DMS79 (cell line): ENCODE measurements at regions not wholly inside any gene's neighbourhood (a gene's known extent, or its start where the extent isn't known, plus 50 kb on each side); places are given as distances from the start of the nearest gene placed in this dataset.

ENCODE experiments used
- DNase-seq: peaks from one replicate; lab custom pipeline; 2025; lab: John Stamatoyannopoulos, UW

DNA sequence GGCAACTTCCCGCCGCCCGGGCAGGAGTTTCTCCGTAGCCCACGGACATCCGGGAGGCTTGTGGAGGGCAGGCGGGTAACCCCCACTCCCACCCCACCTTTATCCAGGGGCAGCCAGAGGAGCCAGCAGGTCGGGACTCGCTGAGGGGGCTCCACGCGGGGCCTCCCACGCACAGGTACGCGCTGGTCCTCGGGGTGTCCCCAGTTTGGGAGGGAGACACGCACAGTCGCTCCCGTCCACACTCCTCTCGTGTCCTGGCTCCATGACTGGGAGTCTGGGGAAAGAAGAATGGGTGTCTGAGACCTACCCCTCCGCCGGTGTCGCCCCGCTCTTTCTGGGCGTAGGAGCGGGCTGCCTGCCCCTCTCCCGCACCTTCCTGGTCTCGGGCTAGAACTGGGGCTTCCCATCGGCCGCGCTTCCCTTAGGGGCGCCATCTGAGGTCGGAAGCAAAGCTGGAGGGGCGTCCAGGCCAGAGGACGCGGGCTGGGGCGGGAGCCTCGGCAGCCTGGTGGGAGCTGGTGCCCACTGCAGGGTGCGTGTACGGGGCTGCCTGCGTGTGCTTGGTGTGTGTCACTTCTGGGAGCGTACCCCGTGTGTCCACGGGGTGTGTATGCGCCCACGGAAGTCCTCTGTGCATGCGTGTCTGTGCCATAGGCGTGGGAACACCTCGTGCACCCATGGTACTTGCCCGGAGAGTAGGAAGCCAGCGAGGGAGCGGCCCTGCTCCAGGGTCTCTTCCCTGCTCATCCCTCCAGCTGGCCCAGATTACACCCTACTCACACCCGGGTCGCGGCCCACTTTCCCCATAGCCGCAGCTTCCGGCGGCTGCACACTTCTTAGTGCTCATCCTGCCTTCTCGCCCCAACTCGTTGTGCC lies 73.0 kb upstream of the LEP start:
- DNase-seq = no peak

DNA sequence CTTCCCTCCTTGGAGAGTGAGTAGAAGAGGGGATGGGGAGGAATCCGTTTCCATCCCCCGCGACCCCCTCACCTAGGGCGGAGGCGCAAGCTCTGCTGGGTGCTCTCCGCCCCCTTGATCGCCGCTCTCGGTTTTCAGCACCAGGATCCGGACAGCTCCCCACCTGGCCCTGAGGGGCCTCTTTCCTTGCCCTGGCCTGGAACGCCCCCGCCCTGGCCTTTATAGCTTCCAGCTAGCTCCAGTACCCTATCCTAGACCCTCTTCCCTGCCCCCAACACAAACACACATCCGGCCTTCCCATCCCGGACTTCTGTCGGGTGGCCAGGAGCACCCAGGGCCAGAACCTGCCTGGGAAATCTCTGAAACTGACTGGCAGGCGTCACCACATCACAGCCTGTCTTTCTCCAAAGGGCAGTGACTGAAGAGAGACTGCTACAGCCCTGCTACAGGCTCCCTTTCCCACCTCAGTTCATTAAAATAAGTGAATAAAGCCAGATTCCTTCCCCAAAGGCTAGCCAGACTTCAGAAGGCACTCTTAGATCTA lies 72.3 kb upstream of the LEP start:
- no peak for DNase-seq

DNA sequence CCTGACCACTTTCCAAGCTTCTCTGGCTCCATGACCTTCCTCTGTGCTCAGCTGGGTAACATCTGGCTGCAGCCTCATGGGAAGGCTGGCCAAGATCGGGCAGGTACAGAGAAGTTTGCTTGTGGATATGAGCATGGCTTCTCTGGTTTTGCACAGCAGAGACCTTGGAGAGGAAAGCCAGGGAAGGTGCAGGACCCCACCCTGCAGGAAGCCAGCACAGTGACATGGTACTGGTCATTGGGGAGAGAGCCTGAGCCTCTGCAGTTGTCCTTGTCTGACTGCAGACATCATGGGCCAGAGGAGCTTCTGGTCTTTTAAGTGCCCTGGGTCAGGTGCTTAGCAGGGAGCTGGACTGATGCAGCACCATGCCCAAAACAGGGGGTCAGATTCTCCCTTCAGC lies 70.6 kb upstream of the LEP start:
- no peak for DNase-seq

DNA sequence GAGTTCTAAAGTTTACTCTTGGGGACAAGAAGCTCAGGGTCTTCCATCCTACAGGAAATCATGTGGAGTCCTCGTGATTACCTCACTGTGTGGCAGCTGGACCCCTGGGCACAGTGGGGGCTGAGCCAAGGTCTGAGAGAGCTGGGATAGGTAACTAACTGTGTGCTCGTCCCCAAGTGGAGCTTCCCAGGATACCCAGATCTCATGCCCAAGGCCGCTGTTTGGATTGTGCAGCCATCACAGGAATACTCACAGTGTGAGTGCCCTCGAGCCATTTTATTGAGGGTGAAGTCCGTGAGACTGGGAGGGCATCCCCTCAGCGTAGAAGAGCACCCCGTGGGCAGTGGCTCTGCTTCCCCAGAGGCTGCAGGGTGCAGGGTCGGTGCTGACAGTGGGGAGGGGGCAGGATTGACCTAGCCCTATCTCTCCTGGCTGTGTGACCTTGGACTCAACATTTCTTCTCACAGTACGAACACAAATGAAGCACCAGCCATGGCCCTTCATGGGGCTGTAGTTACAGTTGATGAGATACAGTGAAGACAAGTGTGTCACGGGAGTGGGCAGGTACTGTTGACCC lies 69.6 kb upstream of the LEP start:
- no peak for DNase-seq

DNA sequence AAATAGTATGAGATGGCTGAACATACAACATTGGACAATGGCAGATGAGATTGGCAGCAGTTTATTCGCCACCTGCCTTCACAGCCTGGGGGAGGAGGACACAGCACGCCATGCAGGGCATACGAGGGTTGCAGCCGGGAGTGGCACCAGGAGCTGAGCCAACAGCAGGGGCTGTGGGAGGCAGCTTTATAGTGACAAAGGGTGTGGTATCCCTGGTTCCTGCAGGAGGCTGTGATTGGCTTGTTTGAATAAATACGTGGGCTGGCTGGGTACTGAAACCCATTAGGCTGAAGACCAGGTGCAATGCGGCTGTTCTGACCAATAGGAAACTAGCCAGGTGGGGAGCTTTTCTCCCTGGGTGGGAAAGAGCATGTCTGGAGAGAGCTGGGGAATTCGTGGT lies 68.9 kb upstream of the LEP start:
- DNase-seq = no peak

DNA sequence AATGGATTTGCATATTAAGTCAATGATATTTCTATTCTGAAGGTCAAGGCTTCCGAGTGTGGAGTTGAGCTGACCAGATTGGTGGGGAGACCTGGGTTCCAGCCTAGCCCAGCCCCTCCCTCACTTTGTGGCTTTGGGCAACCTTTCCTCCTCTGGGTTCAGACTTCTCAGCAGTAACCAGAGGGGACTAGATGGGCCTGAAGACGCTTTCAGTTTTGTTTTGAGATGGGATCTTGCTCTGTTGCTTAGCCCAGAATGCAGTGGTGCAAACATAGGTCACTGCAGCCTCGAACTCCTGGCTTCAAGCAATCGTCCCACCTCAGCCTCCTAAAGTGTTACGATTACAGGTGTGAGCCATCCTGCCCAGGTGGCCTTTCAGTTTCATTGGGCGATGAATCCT lies 68.1 kb upstream of the LEP start:
- no peak for DNase-seq

DNA sequence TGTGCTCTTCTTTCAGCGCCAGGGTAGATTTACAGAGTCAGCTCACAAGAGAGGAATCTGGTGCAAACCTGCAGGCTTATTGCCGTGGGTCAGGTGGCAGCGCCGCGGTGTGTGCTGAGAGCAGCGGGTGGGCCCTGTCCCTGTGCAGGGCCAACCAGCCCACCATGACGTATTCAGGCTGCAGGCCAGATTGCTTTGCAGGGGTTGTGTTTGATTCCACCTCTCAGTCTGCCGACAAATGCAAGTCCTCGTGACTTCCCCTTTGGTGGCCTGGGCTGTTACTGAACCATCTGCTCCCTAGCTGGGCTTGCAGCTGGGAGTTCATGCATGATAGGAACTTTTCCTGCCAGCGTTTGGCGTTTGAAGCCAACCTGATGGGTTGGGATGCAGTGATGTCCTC lies 66.7 kb upstream of the LEP start:
- DNase-seq = no peak

DNA sequence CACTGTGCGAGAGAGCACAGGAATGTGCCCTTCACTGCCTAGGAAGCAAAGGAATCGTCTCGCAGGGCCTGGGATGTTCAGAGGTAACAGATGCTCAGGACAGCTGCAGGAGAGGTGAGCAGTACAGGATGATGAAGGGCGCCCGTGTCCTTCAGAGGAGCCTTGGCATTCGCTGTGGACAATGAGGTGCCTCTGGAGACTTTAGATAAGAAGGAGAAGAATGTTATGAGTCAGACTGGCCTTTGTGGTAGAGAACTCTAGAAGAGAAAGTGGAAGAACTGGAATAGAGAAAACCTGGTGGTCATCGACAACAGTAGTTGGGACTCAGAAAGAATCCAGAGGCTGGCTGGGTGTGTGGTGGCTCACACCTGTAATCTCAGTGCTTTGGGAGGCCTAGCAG lies 64.4 kb upstream of the LEP start:
- no peak for DNase-seq

DNA sequence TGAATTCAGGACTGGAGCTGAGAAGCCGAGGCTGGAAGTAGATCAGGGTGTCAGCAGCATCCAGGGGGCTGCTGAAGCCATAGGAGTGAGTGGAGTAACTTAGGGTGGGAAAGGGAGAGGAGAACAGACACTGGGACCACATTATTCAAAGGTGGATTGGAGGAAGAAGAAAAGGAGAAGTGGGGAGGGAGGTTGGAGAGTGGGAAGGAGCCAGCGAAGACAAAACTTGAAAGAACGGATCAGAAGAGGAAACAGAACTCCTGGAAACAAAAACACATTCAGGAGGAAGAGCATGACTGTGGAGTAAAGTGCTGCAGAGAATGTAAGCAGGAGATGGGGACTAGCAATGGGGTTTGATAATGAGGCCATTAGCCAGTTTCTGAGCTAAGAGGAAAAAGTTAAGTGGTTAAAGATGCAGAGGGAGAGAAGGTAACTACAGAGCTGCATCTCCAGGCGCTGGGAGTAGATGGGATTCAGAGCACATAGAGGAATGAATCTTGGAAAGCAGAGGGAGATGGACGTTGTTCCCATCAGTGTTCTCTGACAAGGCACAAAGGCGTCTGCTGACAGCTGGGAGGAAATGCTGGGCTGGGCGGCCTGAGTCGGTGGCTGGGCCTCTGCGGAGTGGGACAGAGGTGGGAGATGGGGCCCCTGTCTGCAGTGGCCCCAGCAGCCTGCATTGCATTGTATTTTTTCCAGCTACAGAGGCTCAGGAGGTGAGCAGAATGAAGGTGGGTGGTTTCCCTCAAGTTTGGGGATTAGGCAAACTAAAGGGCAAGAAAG lies 63.1 kb upstream of the LEP start:
- DNase-seq = no peak

DNA sequence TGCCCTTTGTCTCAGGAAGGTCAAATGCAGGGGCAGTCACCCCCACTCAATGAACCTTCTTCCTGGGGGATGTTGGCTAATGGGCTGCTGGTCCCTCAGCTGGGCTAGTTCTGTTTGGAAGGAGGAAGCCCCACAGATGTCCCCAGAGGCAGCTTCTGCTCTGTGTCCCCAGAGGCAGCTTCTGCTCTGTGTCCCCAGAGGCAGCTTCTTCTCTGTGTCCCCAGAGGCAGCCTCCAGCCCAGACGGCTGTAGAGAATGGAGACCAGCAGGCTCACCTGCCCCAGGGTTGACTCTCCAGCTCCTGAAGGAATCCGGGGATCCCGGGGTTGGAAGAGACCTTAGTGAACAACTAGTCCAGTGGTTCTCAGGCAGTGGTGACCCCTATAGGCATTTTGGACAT lies 62.5 kb upstream of the LEP start:
- DNase-seq = no peak

DNA sequence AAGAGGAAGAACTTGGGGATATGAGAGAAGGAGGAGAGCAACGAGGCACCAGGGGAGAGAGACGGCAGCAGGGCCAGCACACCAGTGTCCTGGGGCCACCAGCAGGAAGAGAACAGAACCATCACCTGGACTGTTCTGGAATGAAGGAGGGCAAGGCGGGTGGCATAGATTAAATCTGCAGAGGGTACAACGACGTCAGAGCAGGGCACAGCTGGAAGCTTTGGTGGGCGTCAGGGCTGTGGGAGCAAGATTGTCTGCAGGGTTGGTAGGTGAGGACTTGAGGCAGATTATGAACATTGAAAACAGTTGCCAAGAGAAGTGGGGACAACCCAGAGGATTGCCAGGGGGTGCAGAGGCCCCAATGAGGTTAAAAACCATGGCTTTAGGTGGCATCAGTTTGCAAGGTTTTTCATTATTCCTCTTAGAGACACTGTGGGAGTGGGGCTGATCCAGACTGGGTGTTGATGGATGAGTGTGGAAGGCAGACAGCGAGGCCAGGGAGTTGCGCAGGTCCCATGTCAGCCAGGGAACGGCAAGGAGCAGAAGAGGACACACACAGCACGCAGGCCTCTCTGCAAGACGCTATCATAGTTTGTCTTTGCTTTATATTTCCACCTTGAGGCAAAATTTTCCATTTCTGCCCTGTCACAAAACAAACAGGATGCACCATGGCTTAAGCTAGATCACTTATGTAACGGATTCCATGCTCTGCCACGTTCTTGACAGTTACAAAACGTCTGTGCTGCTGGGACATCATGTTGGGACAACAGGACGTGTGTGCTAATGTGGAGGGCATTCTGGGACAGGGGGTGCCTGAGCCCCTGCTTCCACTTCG lies 52.5 kb upstream of the LEP start:
- DNase-seq = no peak

DNA sequence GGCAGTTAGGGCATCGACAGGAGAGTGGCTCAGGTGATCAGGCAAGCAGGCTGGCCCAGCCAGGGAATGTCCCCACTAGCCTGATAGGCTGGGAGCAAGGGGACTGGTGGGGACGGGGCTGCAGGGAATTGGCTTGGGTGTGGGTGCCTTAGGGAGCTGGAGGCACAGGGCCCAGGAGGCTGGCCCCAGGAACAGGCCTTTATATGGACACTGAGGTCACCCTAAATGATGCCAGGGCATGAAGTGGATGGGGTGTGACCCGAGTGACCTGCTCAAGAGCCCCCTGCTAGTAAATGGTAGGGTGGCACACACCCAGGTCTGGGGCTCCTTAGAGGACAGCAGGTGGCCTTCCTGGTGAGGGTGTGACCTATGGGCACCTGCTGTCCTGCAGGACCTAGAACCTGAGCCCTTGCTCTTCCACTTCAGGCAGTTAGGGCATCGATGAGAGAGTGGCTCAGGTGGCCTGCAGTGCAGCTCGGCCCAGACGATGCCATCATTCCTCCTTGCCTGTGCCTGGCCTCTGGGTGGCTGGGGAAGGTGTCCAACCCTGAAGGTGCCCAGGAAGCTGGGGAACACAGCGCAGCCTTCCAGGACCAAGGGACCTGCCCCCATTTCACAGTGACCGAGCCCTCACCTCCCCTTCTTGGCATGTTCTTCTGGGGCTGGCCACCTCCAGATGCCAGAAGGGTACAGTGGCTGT lies 51.7 kb upstream of the LEP start:
- no peak for DNase-seq

DNA sequence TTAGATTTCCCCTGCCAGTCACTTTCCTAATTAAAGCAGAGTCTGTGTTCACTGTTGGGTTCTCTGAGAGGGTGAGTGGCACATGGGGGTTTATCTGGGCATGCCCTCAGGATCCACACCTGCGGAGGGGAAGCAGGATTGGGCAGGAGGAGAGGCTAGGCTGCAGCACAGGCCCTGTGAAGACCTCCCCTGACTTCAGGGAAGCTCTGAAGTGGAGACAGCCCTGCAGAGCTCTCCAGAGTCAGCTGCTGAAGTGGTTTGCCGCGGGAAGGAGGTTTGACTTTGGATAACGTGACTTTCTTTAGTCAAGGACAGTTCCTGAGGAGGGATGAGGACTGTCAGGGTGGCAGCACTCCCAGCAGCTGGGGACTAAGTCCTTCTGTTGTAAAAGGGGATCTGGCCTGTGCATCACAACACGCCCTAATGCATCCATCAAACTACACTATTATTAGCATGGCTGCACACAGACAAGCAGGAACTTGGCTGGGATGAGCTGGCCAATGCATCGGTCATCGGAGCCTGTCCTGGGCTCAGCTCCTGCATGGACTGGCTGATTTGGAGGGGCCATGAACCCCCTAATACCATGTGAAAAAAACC lies 50.9 kb upstream of the LEP start:
- DNase-seq = peak; percentile 6

DNA sequence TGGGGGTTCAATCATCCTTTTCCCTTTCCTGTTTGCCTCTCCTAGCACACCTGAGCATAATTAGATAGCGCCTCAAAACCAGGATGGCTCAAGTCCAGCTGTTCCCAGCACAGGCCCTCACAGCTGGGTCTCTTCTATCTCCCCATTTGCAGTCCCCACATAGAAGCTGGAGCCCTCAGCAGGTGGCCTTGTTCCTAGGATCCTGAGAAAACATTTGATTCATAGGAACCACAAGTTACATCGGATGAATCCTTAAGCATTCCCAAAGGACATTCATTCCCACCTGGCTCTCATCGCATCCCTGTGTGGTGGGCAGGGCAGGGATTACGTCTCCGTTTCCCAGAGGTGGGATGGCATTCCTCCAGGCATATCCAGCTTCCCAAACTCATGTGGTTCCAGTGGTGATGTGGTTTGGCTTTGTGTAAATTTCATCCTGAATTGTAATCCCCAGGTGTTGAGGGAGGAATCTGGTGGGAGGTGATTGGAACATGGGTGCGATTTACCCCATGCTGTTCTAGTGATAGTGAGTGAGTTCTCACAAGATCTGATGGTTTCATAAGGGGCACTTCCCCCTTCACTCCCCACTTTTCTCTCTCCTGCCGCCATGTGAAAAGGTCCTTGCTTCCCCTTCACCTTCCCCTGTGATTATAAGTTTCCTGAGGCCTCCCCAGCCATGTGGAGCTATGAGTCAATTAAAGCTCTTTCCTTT lies 49.8 kb upstream of the LEP start:
- DNase-seq = no peak
